ENCODE measurements at regions not wholly inside any gene's neighbourhood (a gene's known extent, or its start where the extent isn't known, plus 50 kb on each side); places are given as distances from the start of the nearest gene placed in this dataset.

- Histone ChIP-seq H4K20me1 (ENCODE audit: insufficient read depth) (no peaks in the 10 kb centered on the region), H3K4me3 (ENCODE audit: low read length) (no peak overlapping the region), H3K9me3 (ENCODE audit: low read length) (no peaks in the 10 kb centered on the region), H3K27ac (ENCODE audit: low read length) (no peak overlapping the region), H3F3A (ENCODE audit: insufficient read depth, low read length, poor library complexity, severe bottlenecking) (no peaks in the 10 kb centered on the region), H3K4me2 (ENCODE audit: low read length) (no peak overlapping the region), H3K9ac (ENCODE audit: low read length) (no peak overlapping the region), H3K27me3 (ENCODE audit: insufficient read depth, low read depth, low read length) (no peaks in the 10 kb centered on the region), H3K79me2 (replicated peaks; ENCODE audit: insufficient read depth, low read length) (no peaks in the 10 kb centered on the region), H3K9me2 (ENCODE audit: insufficient read depth, low read length) (no peaks in the 10 kb centered on the region), H2AFZ (ENCODE audit: low read depth, low read length) (no peak overlapping the region), H3K36me3 (ENCODE audit: insufficient read depth, low read length) (no peaks in the 10 kb centered on the region)
- TF ChIP-seq EP300 (conservative IDR thresholded peaks at IDR 0.05; ENCODE audit: poor library complexity, severe bottlenecking) (no peak), RAD21 (conservative IDR thresholded peaks at IDR 0.05) (no peak), EZH2 (IDR thresholded peaks at IDR 0.05; ENCODE audit: borderline replicate concordance, insufficient read depth, low read length, poor library complexity, severe bottlenecking) (no peak), REST (IDR thresholded peaks at IDR 0.05; ENCODE audit: borderline replicate concordance) (no peak), POLR2AphosphoS5 (IDR thresholded peaks at IDR 0.05) (no peak), SMC3 (conservative IDR thresholded peaks at IDR 0.05; ENCODE audit: poor library complexity) (no peak), CTCF (IDR thresholded peaks at IDR 0.05; ENCODE audit: poor library complexity, severe bottlenecking) (no peak), TAF1 (IDR thresholded peaks at IDR 0.05; ENCODE audit: low read depth) (no peak), MXI1 (conservative IDR thresholded peaks at IDR 0.05; ENCODE audit: poor library complexity, severe bottlenecking) (no peak)
These were observed 118.1 kb downstream of the INHBA start for GRCh38 chr7:41584746-41585145.

GRCh38 chr7:41582116-41582515 lies 120.8 kb downstream of the INHBA start:
- Histone ChIP-seq H3K9me2 (ENCODE audit: insufficient read depth, low read length) (no peaks in the 10 kb centered on the region), H3K79me2 (replicated peaks; ENCODE audit: insufficient read depth, low read length) (no peaks in the 10 kb centered on the region), H3K4me3 (ENCODE audit: low read length) (no peak overlapping the region), H3K27ac (ENCODE audit: low read length) (no peak overlapping the region), H4K20me1 (ENCODE audit: insufficient read depth) (no peaks in the 10 kb centered on the region), H3F3A (ENCODE audit: insufficient read depth, low read length, poor library complexity, severe bottlenecking) (no peaks in the 10 kb centered on the region), H2AFZ (ENCODE audit: low read depth, low read length) (no peak overlapping the region), H3K4me2 (ENCODE audit: low read length) (no peak overlapping the region), H3K9me3 (ENCODE audit: low read length) (no peaks in the 10 kb centered on the region), H3K9ac (ENCODE audit: low read length) (no peak overlapping the region), H3K27me3 (ENCODE audit: insufficient read depth, low read depth, low read length) (no peaks in the 10 kb centered on the region), H3K36me3 (ENCODE audit: insufficient read depth, low read length) (no peaks in the 10 kb centered on the region)
- TF ChIP-seq CTCF (IDR thresholded peaks at IDR 0.05; ENCODE audit: poor library complexity, severe bottlenecking) (no peak), TAF1 (IDR thresholded peaks at IDR 0.05; ENCODE audit: low read depth) (no peak), REST (IDR thresholded peaks at IDR 0.05; ENCODE audit: borderline replicate concordance) (no peak), EP300 (conservative IDR thresholded peaks at IDR 0.05; ENCODE audit: poor library complexity, severe bottlenecking) (no peak), MXI1 (conservative IDR thresholded peaks at IDR 0.05; ENCODE audit: poor library complexity, severe bottlenecking) (no peak), SMC3 (conservative IDR thresholded peaks at IDR 0.05; ENCODE audit: poor library complexity) (no peak), POLR2AphosphoS5 (IDR thresholded peaks at IDR 0.05) (no peak), RAD21 (conservative IDR thresholded peaks at IDR 0.05) (no peak), EZH2 (IDR thresholded peaks at IDR 0.05; ENCODE audit: borderline replicate concordance, insufficient read depth, low read length, poor library complexity, severe bottlenecking) (no peak)

All from neural cell (in vitro differentiated cells).